ENCODE measurements at regions not wholly inside any gene's neighbourhood (a gene's known extent, or its start where the extent isn't known, plus 50 kb on each side); places are given as distances from the start of the nearest gene placed in this dataset.

DNA sequence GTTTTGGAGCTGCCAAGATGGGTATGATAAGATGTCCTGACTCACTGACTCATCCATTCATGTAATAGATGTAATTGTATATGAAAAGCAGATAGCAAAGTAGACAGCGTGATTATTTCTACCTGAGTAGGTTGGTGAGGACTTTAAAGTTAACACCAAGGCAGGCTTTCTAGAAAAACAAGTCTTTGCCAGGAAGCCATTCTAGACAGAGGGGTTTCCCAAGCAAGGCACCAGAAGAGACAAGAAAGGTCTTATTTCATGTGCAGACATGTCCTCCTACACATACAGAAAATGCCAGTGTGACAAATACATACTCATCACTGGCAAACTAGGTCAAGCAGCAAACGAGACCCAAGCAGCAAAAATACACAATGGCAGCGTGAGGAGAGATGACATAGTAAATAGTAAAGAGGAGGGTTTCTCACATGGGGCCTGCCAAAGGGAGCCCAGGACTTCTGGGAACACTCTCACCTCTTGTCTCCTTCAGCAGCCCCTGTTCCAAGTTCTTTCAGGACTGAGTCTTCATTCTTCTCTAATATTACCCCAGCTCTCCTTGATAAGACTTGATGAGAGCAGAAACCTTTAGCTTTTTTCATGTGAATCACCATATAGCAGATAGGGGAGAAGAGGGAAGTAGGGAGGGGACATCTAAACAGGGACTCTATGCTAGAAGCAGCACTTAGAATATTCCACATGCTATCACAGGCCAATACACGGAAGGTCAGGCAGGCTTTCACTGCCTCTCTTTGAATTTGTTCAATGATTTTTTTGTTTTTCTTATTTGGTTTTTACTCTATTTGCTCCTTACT is 114.6 kb upstream of the ATP1B1 start:
- TF ChIP-seq POLR2A (IDR thresholded peaks at IDR 0.05; ENCODE audit: low read depth, low read length), result no peak
- no peak for TF ChIP-seq POLR2AphosphoS5 (IDR thresholded peaks at IDR 0.05; ENCODE audit: low read depth, low read length)
